ENCODE measurements at regions not wholly inside any gene's neighbourhood (a gene's known extent, or its start where the extent isn't known, plus 50 kb on each side); places are given as distances from the start of the nearest gene placed in this dataset.
"Not testable (repeated sequence)": the region's sequence is repeated elsewhere in the genome, so short reads cannot be mapped to it uniquely, and the experiment has no call there.

DNA sequence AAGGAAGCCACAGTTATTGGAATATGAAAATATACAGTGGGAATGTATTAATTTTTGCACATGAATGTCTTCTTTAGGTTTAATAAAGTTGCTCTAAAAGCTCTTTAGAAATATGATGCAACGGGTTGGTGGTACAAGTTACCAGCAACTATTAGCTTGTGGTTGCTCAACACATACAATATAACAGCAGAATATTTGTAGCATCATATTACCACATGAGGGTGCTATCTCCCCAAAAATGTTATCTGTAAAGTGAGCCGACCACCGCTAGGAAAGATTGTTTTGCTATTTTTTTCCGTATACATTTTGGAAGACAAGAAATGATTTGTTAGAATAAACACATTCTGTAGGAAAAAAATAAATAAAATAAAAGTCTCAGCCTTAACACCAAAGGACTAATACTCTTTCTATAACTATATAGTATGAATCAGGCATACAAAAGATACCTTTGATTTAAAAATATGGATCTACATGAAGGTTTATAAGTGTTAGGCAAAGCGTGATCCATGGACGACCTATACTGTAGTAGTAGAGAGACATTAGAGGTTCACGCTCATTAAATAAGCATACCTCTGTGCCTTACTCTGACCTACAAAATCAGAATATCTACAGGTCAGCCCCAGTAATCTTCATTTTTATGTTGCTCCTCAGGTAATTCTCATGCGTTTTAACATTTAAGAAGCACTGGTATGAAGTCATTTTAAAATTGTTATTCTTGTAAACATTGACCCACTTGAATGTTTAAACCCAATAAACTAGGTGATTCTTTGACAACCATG is 1110.6 kb upstream of the ACVR2A start:
- no peaks in the 10 kb centered on the region for H3K4me1 Mint-ChIP-seq

GRCh38 chr2:146730882-146731281 is 1113.9 kb upstream of the ACVR2A start:
- Mint-ChIP-seq H3K27ac (no peak overlapping the region), H3K4me3 (no peak overlapping the region), H3K4me1 (no peaks in the 10 kb centered on the region), H3K36me3 (no peaks in the 10 kb centered on the region), H3K27me3 (no peaks in the 10 kb centered on the region), H3K9me3 (no peaks in the 10 kb centered on the region)
- DNase-seq (ENCODE audit: low spot score in 2 of 2) (no peak), ATAC-seq (ENCODE audit: low read depth) (no peak)

More for the DNA sequence above, 1110.6 kb upstream of the ACVR2A start:
- Mint-ChIP-seq H3K36me3 (no peaks in the 10 kb centered on the region), H3K27me3 (no peaks in the 10 kb centered on the region), H3K27ac (no peak overlapping the region), H3K4me3 (no peak overlapping the region), H3K9me3 (no peaks in the 10 kb centered on the region)
- DNase-seq (ENCODE audit: low spot score in 2 of 2) (no peak), ATAC-seq (ENCODE audit: low read depth) (no peak)

- Mint-ChIP-seq H3K27me3 (no peaks in the 10 kb centered on the region), H3K4me1 (no peaks in the 10 kb centered on the region), H3K27ac (no peak overlapping the region), H3K9me3 (peaks cover 2% of the 10 kb centered on the region), H3K4me3 (no peak overlapping the region), H3K36me3 (no peaks in the 10 kb centered on the region)
- no peak for DNase-seq (ENCODE audit: low spot score in 2 of 2)
- ATAC-seq (ENCODE audit: low read depth): no peak
Measured at GRCh38 chr2:146721486-146721885, 1123.3 kb upstream of the ACVR2A start.

- H3K9me3 Mint-ChIP-seq: peaks cover 2% of the 10 kb centered on the region
- H3K27ac Mint-ChIP-seq: no peak overlapping the region
- no peak overlapping the region for H3K4me3 Mint-ChIP-seq
- ATAC-seq (ENCODE audit: low read depth): no peak
- H3K4me1 Mint-ChIP-seq: no peaks in the 10 kb centered on the region
- no peaks in the 10 kb centered on the region for H3K27me3 Mint-ChIP-seq
- DNase-seq (ENCODE audit: low spot score in 2 of 2): no peak
- no peaks in the 10 kb centered on the region for H3K36me3 Mint-ChIP-seq
Measured at GRCh38 chr2:146720170-146720569, 1124.7 kb upstream of the ACVR2A start.

DNA sequence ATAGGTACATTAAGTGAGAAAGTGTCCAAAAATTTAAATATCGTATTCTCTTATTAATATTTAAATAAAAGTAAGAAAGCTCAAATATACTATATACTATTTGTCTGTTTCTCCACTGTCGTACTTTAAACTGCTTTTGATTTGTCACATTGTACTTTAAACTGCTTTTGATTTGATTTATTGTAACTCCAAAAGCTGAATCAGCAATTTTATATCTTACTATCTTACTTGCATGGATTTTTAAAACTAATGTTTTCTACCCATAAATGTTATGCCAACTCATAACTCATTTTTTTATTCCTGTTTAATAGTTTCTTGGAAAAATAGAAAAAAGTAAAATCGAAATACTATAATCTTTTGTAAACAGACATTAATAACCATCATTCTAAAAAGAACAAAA is 1128.2 kb upstream of the ACVR2A start:
- DNase-seq (ENCODE audit: low spot score in 2 of 2): no peak
- peaks cover 6% of the 10 kb centered on the region for H3K9me3 Mint-ChIP-seq
- no peaks in the 10 kb centered on the region for H3K36me3 Mint-ChIP-seq
- H3K27ac Mint-ChIP-seq: no peak overlapping the region
- no peaks in the 10 kb centered on the region for H3K4me1 Mint-ChIP-seq
- ATAC-seq (ENCODE audit: low read depth): no peak
- H3K27me3 Mint-ChIP-seq: no peaks in the 10 kb centered on the region
- H3K4me3 Mint-ChIP-seq: no peak overlapping the region

DNA sequence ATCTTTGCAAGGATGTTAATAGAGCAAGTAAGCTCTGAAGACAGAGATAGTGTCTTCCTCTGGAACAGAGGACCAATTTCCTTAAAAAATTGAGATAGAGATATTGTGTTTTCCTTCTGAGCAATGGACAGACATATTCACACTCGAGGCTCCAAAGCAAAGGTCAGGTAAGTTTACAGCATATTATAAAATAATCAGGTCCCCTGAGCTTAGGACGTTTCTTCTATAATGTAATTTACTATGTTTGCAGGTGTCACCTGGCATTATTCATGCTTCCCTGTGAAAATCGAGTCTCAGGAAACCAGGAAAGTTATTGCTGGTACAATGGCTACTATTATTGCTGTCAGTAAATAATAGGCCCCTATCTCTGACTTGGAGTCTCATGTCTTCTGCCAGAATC is 1135.8 kb upstream of the ACVR2A start:
- Mint-ChIP-seq H3K4me3 (no peak overlapping the region), H3K36me3 (no peaks in the 10 kb centered on the region), H3K4me1 (no peaks in the 10 kb centered on the region), H3K27me3 (no peaks in the 10 kb centered on the region), H3K9me3 (peaks cover 8% of the 10 kb centered on the region), H3K27ac (no peak overlapping the region)
- DNase-seq (ENCODE audit: low spot score in 2 of 2) (no peak), ATAC-seq (ENCODE audit: low read depth) (no peak)

- DNase-seq (ENCODE audit: low spot score in 2 of 2) (no peak), ATAC-seq (ENCODE audit: low read depth) (no peak)
- Mint-ChIP-seq H3K4me1 (no peaks in the 10 kb centered on the region), H3K9me3 (peaks cover 10% of the 10 kb centered on the region), H3K27me3 (no peaks in the 10 kb centered on the region), H3K27ac (no peak overlapping the region), H3K36me3 (no peaks in the 10 kb centered on the region), H3K4me3 (no peak overlapping the region)
Measured at GRCh38 chr2:146701183-146701582, 1143.6 kb upstream of the ACVR2A start.

DNA sequence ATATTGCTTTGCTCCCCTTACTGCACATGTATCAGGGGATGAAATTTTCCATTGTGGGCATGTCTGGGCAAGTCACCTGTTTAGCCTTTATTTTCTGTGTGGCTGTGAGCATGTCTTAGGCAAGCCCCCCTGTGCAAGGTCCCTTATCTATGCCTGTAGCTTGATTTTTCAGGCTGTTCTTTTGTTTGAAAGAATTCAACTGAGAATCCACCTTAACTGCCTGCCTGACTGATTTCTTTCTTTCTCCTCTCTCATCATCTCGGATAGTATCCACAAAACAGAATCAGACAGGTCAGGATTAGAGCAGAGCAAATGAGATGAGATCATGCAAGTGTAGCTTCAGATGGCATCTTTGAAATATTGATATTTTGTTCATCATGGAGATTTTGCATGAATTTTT is 1147.5 kb upstream of the ACVR2A start:
- H3K4me1 Mint-ChIP-seq: no peaks in the 10 kb centered on the region
- no peak for ATAC-seq (ENCODE audit: low read depth)
- H3K4me3 Mint-ChIP-seq: no peak overlapping the region
- no peak for DNase-seq (ENCODE audit: low spot score in 2 of 2)
- no peak overlapping the region for H3K27ac Mint-ChIP-seq
- no peaks in the 10 kb centered on the region for H3K36me3 Mint-ChIP-seq
- H3K9me3 Mint-ChIP-seq: peaks cover 5% of the 10 kb centered on the region
- H3K27me3 Mint-ChIP-seq: no peaks in the 10 kb centered on the region

DNA sequence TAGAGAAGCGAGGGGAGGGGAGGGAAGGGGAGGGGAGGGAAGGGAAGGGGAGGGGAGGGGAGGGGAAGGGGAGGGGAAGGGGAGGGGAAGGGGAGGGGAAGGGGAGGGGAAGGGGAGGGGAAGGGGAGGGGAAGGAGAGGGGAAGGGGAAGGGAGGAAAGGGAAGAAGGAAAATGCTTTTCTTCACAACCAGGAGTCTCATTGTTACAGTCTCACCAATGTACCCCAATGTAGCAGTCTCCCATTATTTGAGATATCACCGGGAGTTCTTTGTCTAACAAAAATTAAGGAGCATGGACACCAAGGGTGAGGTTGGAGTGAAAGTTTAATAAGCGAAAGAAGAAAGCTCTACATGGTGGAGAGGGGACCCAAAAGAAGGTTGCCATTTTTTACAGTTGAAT is 1148.0 kb upstream of the ACVR2A start:
- not testable (repeated sequence) for H3K27ac Mint-ChIP-seq; H3K4me3 Mint-ChIP-seq; H3K27me3 Mint-ChIP-seq; DNase-seq (ENCODE audit: low spot score in 2 of 2); H3K4me1 Mint-ChIP-seq; ATAC-seq (ENCODE audit: low read depth); H3K9me3 Mint-ChIP-seq; H3K36me3 Mint-ChIP-seq

- Mint-ChIP-seq H3K4me3 (no peak overlapping the region), H3K36me3 (no peaks in the 10 kb centered on the region), H3K9me3 (no peaks in the 10 kb centered on the region), H3K27ac (no peak overlapping the region), H3K27me3 (no peaks in the 10 kb centered on the region), H3K4me1 (no peaks in the 10 kb centered on the region)
- no peak for ATAC-seq (ENCODE audit: low read depth)
- DNase-seq (ENCODE audit: low spot score in 2 of 2): no peak
Measured at GRCh38 chr2:146681991-146682390, 1162.8 kb upstream of the ACVR2A start.

DNA sequence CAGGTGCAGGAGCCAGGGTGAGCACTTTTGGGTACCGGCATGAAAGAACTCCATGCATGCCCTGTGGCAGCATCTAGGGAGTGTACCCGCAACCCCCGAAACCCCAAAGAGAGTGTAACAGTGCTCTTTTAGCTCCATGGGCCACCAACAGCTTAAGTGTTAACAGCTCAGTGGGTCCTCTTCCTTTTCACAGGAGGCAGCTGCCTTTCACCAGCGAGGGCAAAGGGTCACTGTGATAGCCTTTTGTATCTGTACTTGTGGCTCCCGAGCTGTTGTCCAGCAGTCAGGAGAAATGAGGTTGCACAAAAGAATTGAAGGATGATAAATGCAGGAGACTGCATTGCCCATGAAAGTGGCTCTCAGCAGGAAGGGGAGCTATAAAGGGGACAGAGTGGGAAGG is 1166.3 kb upstream of the ACVR2A start:
- Mint-ChIP-seq H3K27ac (no peak overlapping the region), H3K36me3 (no peaks in the 10 kb centered on the region), H3K4me1 (no peaks in the 10 kb centered on the region), H3K4me3 (no peak overlapping the region), H3K9me3 (no peaks in the 10 kb centered on the region), H3K27me3 (no peaks in the 10 kb centered on the region)
- DNase-seq (ENCODE audit: low spot score in 2 of 2): no peak
- no peak for ATAC-seq (ENCODE audit: low read depth)

GRCh38 chr2:146677280-146677679 is 1167.5 kb upstream of the ACVR2A start:
- no peak overlapping the region for H3K4me3 Mint-ChIP-seq
- H3K27me3 Mint-ChIP-seq: no peaks in the 10 kb centered on the region
- ATAC-seq (ENCODE audit: low read depth) (no peak), DNase-seq (ENCODE audit: low spot score in 2 of 2) (no peak)
- no peak overlapping the region for H3K27ac Mint-ChIP-seq
- H3K36me3 Mint-ChIP-seq: no peaks in the 10 kb centered on the region
- no peaks in the 10 kb centered on the region for H3K4me1 Mint-ChIP-seq
- no peaks in the 10 kb centered on the region for H3K9me3 Mint-ChIP-seq

GRCh38 chr2:146669735-146670134 is 1175.1 kb upstream of the ACVR2A start:
- no peak for ATAC-seq (ENCODE audit: low read depth)
- Mint-ChIP-seq H3K27ac (no peak overlapping the region), H3K36me3 (no peaks in the 10 kb centered on the region), H3K4me3 (no peak overlapping the region), H3K27me3 (no peaks in the 10 kb centered on the region), H3K4me1 (no peaks in the 10 kb centered on the region), H3K9me3 (no peaks in the 10 kb centered on the region)
- DNase-seq (ENCODE audit: low spot score in 2 of 2): no peak

GRCh38 chr2:146666340-146666739 is 1178.5 kb upstream of the ACVR2A start:
- ATAC-seq (ENCODE audit: low read depth): no peak
- no peaks in the 10 kb centered on the region for H3K4me1 Mint-ChIP-seq
- DNase-seq (ENCODE audit: low spot score in 2 of 2): no peak
- no peaks in the 10 kb centered on the region for H3K36me3 Mint-ChIP-seq
- H3K9me3 Mint-ChIP-seq: no peaks in the 10 kb centered on the region
- H3K27me3 Mint-ChIP-seq: no peaks in the 10 kb centered on the region
- no peak overlapping the region for H3K4me3 Mint-ChIP-seq
- no peak overlapping the region for H3K27ac Mint-ChIP-seq

GRCh38 chr2:146665800-146666199 is 1179.0 kb upstream of the ACVR2A start:
- H3K4me1 Mint-ChIP-seq: no peaks in the 10 kb centered on the region
- no peaks in the 10 kb centered on the region for H3K36me3 Mint-ChIP-seq
- H3K4me3 Mint-ChIP-seq: no peak overlapping the region
- DNase-seq (ENCODE audit: low spot score in 2 of 2): no peak
- H3K9me3 Mint-ChIP-seq: no peaks in the 10 kb centered on the region
- no peak overlapping the region for H3K27ac Mint-ChIP-seq
- H3K27me3 Mint-ChIP-seq: no peaks in the 10 kb centered on the region
- ATAC-seq (ENCODE audit: low read depth): no peak

Measured in memory B cell (primary cell).